WTC11 (cell line): ENCODE measurements at regions not wholly inside any gene's neighbourhood (a gene's known extent, or its start where the extent isn't known, plus 50 kb on each side); places are given as distances from the start of the nearest gene placed in this dataset.

Experiments used
- ATAC-seq: fragments of 200-7000 bp; cut with Tn5 transposase; 2 replicates; pipeline ENCODE4 v1.10.0; 2021; ENCODE audit warnings: mild to moderate bottlenecking, moderate library complexity
- CTCF ChIA-PET: fragments of 300-600 bp; sonication (Branson Sonifier 250); formaldehyde crosslinking; loops from one replicate; lab custom pipeline; 2021; ENCODE audit warnings: antibody characterized with exemption; lab: Charles Lee
- POLR2A ChIA-PET: fragments of 350-600 bp; sonication (Branson Sonifier 250); formaldehyde crosslinking; loops from one replicate; lab custom pipeline; 2021; ENCODE audit warnings: antibody characterized with exemption; lab: Charles Lee
- DNase-seq: peaks from one replicate; pipeline ENCODE4 v3.0.0; 2021; ENCODE audit warnings: low spot score
- H3K27ac Mint-ChIP-seq: 2 replicates; pipeline ENCODE4 v1.8.0; 2021; ENCODE audit warnings: mixed read lengths
- H3K27me3 Mint-ChIP-seq: 2 replicates; pipeline ENCODE4 v1.8.0; 2021; ENCODE audit warnings: low read depth, mild to moderate bottlenecking, moderate library complexity, mixed read lengths
- H3K36me3 Mint-ChIP-seq: 2 replicates; pipeline ENCODE4 v1.8.0; 2021; ENCODE audit warnings: mixed read lengths
- H3K4me1 Mint-ChIP-seq: 2 replicates; pipeline ENCODE4 v1.8.0; 2022; ENCODE audit warnings: mixed read lengths
- H3K4me3 Mint-ChIP-seq: 2 replicates; pipeline ENCODE4 v1.8.0; 2021; ENCODE audit warnings: mild to moderate bottlenecking, moderate library complexity, mixed read lengths
- H3K9me3 Mint-ChIP-seq: 2 replicates; pipeline ENCODE4 v1.8.0; 2021; ENCODE audit warnings: mixed read lengths
- ESRRA ChIP-seq: sonication (generic); formaldehyde crosslinking; IDR thresholded peaks from 2 replicates; pipeline ENCODE4 v1.8.1; 2022; ENCODE audit warnings: mild to moderate bottlenecking, missing genetic modification reagents, borderline replicate concordance
- GABPB1 ChIP-seq: sonication (generic); formaldehyde crosslinking; IDR thresholded peaks from 2 replicates; pipeline ENCODE4 v1.8.1; 2023; ENCODE audit warnings: mild to moderate bottlenecking, missing genetic modification reagents
- GRHL2 ChIP-seq: fragments of 250-450 bp; sonication (Bioruptor Pico); IDR thresholded peaks from 2 replicates; pipeline ENCODE4 v1.8.0; 2022; ENCODE audit warnings: mild to moderate bottlenecking, moderate library complexity; ENCODE audit not compliant: insufficient replicate concordance, severe bottlenecking
- TEAD1 ChIP-seq: sonication (generic); formaldehyde crosslinking; IDR thresholded peaks from 2 replicates; pipeline ENCODE4 v1.8.0; 2022; ENCODE audit warnings: mild to moderate bottlenecking, missing genetic modification reagents
- ZNF317 ChIP-seq: sonication (generic); formaldehyde crosslinking; IDR thresholded peaks from 2 replicates; pipeline ENCODE4 v1.8.1; 2023; ENCODE audit warnings: low read depth, mild to moderate bottlenecking, moderate library complexity, missing genetic modification reagents, borderline replicate concordance
- ZNF671 ChIP-seq: fragments of 250-450 bp; sonication (Bioruptor Pico); IDR thresholded peaks from 2 replicates; pipeline ENCODE4 v1.8.0; 2021; ENCODE audit warnings: mild to moderate bottlenecking
- TF ChIP-seq, protein P1 (sequence below): sonication (generic); formaldehyde crosslinking; IDR thresholded peaks from 2 replicates; pipeline ENCODE4 v1.8.1; 2023; ENCODE audit warnings: mild to moderate bottlenecking, missing genetic modification reagents, moderate library complexity
- TF ChIP-seq, protein P2 (sequence below): fragments of 250-450 bp; sonication (Bioruptor Pico); IDR thresholded peaks from 2 replicates; pipeline ENCODE4 v2.1.2; 2022; ENCODE audit warnings: mild to moderate bottlenecking, moderate library complexity
- TF ChIP-seq, protein P3 (sequence below): fragments of 250-450 bp; sonication (Bioruptor Pico); IDR thresholded peaks from 2 replicates; pipeline ENCODE4 v1.8.0; 2021; ENCODE audit warnings: mild to moderate bottlenecking
- TF ChIP-seq, protein P4 (sequence below): sonication (generic); formaldehyde crosslinking; conservative IDR thresholded peaks from 2 replicates; pipeline ENCODE4 v1.8.1; 2022; ENCODE audit warnings: mild to moderate bottlenecking, missing genetic modification reagents
- TF ChIP-seq, protein P5 (sequence below): sonication (generic); formaldehyde crosslinking; IDR thresholded peaks from 2 replicates; pipeline ENCODE4 v1.8.1; 2023; ENCODE audit warnings: mild to moderate bottlenecking, missing genetic modification reagents
- TF ChIP-seq, protein P6 (sequence below): sonication (generic); formaldehyde crosslinking; IDR thresholded peaks from 2 replicates; pipeline ENCODE4 v1.8.1; 2022; ENCODE audit warnings: low read depth, missing genetic modification reagents, borderline replicate concordance

DNA sequence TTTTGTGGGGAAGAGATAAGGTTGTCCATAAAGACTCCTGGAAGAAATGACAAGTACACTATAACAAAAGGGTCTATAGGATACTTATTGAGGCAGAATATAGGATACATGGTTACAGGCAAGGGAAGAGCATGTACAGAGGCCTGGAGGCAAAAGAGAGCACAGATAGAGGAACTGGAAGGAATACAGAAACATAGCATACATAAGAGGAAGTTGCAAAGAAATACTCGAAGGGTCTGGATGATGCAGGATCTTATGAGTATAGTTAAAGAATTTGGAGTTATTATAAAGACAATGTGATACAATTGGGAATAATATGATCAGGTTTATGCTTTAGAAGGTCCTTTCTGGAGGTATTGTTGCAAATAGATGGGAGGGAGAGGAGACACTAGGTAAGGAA, 592.7 kb upstream of the POU3F2 start (continued):
- TF ChIP-seq, protein P1, sequence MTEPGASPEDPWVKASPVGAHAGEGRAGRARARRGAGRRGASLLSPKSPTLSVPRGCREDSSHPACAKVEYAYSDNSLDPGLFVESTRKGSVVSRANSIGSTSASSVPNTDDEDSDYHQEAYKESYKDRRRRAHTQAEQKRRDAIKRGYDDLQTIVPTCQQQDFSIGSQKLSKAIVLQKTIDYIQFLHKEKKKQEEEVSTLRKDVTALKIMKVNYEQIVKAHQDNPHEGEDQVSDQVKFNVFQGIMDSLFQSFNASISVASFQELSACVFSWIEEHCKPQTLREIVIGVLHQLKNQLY (CRISPR knock-in tag): no peak
- TF ChIP-seq ZNF317 (CRISPR knock-in tag) (no peak), TEAD1 (no peak)
- TF ChIP-seq, protein P2, sequence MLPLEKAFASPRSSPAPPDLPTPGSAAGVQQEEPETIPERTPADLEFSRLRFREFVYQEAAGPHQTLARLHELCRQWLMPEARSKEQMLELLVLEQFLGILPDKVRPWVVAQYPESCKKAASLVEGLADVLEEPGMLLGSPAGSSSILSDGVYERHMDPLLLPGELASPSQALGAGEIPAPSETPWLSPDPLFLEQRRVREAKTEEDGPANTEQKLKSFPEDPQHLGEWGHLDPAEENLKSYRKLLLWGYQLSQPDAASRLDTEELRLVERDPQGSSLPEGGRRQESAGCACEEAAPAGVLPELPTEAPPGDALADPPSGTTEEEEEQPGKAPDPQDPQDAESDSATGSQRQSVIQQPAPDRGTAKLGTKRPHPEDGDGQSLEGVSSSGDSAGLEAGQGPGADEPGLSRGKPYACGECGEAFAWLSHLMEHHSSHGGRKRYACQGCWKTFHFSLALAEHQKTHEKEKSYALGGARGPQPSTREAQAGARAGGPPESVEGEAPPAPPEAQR (CRISPR knock-in tag): no peak

DNA sequence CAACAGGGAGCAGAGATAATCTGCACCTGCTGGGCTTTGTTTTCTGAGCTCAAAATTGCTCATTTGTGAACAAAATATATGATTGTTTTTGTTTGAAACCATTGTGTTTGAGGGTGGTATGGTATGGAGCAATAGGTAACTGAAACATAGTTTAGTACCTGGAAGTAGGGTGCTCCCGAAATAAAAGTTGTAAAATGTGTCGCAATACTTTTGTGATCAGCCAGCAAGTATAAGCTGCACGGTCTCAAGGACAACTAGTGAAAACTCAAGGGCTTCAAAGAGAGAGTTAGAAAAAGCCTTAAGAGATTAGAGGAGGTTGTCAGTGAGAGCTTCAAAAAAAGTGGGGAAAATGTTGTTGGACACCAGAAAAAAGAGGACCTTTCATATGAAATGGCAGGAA, 579.8 kb upstream of the POU3F2 start:
- DNase-seq (no peak), ATAC-seq (no peak)
- H3K4me3 Mint-ChIP-seq: no peak overlapping the region
- CTCF ChIA-PET: no interaction called here
- POLR2A ChIA-PET: no interaction called here
- H3K27me3 Mint-ChIP-seq: no peaks in the 10 kb centered on the region
- peaks cover 8% of the 10 kb centered on the region for H3K4me1 Mint-ChIP-seq
- H3K27ac Mint-ChIP-seq: no peak overlapping the region
- no peaks in the 10 kb centered on the region for H3K9me3 Mint-ChIP-seq
- H3K36me3 Mint-ChIP-seq: no peaks in the 10 kb centered on the region
- TF ChIP-seq, protein P2 (CRISPR knock-in tag): no peak
- TF ChIP-seq, protein P3, sequence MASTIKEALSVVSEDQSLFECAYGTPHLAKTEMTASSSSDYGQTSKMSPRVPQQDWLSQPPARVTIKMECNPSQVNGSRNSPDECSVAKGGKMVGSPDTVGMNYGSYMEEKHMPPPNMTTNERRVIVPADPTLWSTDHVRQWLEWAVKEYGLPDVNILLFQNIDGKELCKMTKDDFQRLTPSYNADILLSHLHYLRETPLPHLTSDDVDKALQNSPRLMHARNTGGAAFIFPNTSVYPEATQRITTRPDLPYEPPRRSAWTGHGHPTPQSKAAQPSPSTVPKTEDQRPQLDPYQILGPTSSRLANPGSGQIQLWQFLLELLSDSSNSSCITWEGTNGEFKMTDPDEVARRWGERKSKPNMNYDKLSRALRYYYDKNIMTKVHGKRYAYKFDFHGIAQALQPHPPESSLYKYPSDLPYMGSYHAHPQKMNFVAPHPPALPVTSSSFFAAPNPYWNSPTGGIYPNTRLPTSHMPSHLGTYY (CRISPR knock-in tag): no peak
- TF ChIP-seq, protein P4, sequence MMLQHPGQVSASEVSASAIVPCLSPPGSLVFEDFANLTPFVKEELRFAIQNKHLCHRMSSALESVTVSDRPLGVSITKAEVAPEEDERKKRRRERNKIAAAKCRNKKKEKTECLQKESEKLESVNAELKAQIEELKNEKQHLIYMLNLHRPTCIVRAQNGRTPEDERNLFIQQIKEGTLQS (CRISPR knock-in tag): no peak
- TF ChIP-seq, protein P5, sequence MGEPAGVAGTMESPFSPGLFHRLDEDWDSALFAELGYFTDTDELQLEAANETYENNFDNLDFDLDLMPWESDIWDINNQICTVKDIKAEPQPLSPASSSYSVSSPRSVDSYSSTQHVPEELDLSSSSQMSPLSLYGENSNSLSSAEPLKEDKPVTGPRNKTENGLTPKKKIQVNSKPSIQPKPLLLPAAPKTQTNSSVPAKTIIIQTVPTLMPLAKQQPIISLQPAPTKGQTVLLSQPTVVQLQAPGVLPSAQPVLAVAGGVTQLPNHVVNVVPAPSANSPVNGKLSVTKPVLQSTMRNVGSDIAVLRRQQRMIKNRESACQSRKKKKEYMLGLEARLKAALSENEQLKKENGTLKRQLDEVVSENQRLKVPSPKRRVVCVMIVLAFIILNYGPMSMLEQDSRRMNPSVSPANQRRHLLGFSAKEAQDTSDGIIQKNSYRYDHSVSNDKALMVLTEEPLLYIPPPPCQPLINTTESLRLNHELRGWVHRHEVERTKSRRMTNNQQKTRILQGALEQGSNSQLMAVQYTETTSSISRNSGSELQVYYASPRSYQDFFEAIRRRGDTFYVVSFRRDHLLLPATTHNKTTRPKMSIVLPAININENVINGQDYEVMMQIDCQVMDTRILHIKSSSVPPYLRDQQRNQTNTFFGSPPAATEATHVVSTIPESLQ (CRISPR knock-in tag): no peak
- TF ChIP-seq GRHL2 (CRISPR knock-in tag): no peak
- no peak for TF ChIP-seq GABPB1 (CRISPR knock-in tag)

GRCh38 chr6:98260382-98260781, 574.0 kb upstream of the POU3F2 start:
- no peak for TF ChIP-seq ZNF671 (CRISPR knock-in tag)
- TF ChIP-seq ESRRA: no peak
- TF ChIP-seq, protein P6, sequence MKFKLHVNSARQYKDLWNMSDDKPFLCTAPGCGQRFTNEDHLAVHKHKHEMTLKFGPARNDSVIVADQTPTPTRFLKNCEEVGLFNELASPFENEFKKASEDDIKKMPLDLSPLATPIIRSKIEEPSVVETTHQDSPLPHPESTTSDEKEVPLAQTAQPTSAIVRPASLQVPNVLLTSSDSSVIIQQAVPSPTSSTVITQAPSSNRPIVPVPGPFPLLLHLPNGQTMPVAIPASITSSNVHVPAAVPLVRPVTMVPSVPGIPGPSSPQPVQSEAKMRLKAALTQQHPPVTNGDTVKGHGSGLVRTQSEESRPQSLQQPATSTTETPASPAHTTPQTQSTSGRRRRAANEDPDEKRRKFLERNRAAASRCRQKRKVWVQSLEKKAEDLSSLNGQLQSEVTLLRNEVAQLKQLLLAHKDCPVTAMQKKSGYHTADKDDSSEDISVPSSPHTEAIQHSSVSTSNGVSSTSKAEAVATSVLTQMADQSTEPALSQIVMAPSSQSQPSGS (CRISPR knock-in tag): no peak
- Mint-ChIP-seq H3K9me3 (no peaks in the 10 kb centered on the region), H3K36me3 (no peaks in the 10 kb centered on the region), H3K27ac (no peak overlapping the region), H3K27me3 (no peaks in the 10 kb centered on the region), H3K4me1 (no peaks in the 10 kb centered on the region), H3K4me3 (no peak overlapping the region)
- CTCF ChIA-PET: interaction anchor here (1.3 kb wide), 1 partner anchor 12 kb away, joined by 4 read pairs; no protein-coding TSS in a partner anchor
- DNase-seq (no peak), ATAC-seq (no peak)
- POLR2A ChIA-PET: no interaction called here
